ENCODE measurements at regions not wholly inside any gene's neighbourhood (a gene's known extent, or its start where the extent isn't known, plus 50 kb on each side); places are given as distances from the start of the nearest gene placed in this dataset.
A peak's percentile ranks its signal among the peaks of the same experiment; 100 is the strongest.
"Not testable (repeated sequence)": the region's sequence is repeated elsewhere in the genome, so short reads cannot be mapped to it uniquely, and the experiment has no call there.

- DNase-seq (ENCODE audit: low read depth): not testable (repeated sequence)
Observed at GRCh38 chr9:41367301-41367700, 178.2 kb upstream of the ZNG1F start.

GRCh38 chr9:41361790-41362189 is 172.7 kb upstream of the ZNG1F start:
- DNase-seq (ENCODE audit: low read depth): not testable (repeated sequence)

GRCh38 chr9:41359116-41359515 is 170.0 kb upstream of the ZNG1F start:
- not testable (repeated sequence) for DNase-seq (ENCODE audit: low read depth)

DNA sequence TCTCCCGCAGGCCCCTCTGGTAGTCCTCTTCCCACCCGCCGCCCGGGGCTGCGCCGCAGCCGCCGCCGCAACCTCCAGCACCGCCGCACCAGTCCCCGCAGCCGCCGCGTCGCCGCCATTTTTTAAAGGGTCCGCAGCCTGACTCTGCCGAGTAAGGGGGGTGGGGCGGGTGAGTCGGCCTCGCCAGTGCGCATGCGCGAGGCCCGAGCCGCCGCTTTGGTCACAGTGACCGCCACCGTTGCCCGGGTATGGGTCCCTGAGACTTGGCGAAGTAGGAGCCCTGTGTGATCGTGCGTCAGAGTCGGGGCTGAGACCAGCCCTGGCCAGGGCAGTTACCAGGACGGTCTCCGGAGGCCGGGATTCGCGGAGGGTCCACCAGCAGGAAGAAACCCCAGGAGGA is 169.6 kb upstream of the ZNG1F start:
- peak; percentile 78 for DNase-seq (ENCODE audit: low read depth)

GRCh38 chr9:41357918-41358404 is 168.8 kb upstream of the ZNG1F start:
- not testable (repeated sequence) for DNase-seq (ENCODE audit: low read depth)

- DNase-seq (ENCODE audit: low read depth): not testable (repeated sequence)
Observed at GRCh38 chr9:41357350-41357748, 168.2 kb upstream of the ZNG1F start.

DNA sequence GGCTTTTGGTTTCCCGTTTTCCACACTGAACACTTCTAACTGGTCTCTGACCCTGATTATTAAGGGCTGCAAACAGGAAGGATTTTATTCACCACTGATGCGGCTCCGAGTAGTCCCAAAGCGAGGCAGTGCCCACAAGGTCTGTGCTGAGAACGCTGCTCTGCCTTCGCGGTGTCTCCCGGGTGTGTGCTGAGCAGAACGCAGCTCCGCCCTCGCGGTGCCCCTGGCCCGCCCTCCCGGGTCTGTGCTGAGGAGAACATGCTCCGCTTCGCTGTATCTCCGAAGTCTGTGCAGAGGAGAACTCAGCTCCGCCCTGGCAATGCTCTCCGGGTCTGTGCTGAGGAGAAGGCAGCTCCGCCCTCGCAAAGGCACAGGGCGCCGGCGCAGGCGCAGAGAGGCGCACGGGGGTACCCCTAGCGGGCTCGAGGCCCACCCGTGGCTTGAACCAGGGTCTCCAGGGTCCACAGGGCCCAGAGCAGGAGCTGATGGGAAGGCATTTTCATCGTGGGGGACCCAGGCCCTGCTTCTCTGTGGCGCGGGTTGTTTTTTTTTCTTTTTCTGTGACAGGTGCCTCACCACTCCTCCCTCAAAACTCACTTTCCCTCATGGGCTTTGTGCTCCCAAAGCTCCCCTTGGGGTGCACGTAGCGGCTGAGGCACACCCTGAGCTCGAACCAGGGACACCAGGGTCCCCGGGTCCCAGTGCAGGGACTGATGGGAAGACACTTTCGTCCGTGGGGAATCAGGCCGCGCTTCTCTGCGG is 167.7 kb upstream of the ZNG1F start:
- peak; percentile 85 for DNase-seq (ENCODE audit: low read depth)

DNA sequence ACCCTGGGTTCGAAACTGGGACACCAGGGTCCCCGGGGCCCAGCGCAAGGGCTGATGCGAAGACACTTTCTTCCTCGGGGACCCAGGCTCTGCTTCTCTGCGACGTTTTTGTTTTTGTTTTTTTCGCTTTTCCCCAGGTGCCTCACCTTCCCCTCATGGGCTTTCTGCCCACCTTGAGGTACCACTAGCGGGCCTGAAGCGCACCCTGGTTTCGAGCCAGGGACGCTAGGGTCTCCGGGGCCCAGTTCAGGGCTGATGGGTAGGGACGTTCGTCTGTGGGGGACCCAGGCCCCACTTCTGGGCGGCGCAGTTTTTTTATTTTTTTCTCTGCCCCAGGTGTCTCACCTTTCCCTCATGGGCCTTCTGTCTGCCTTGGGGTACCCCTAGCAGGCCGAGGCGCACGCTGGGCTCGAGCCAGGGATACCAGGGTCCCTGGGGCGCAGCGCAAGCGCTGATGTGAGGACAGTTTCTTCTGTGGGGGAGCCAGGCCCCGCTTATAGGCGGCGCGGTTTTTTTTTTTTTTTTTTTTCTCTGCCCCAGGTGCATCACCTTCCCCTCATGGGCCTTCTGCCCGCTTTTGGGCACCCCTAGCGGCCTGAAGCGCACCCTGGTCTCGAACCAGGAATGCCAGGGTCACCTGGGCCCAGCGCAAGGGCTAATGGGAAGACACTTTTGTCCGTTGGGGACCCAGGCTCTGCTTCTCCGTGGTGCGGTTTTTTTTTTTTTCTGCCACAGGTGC is 166.8 kb upstream of the ZNG1F start:
- not testable (repeated sequence) for DNase-seq (ENCODE audit: low read depth)

GRCh38 chr9:41354978-41355377 is 165.9 kb upstream of the ZNG1F start:
- not testable (repeated sequence) for DNase-seq (ENCODE audit: low read depth)

- DNase-seq (ENCODE audit: low read depth): not testable (repeated sequence)
Observed at GRCh38 chr9:41354060-41354934, 165.2 kb upstream of the ZNG1F start.

DNA sequence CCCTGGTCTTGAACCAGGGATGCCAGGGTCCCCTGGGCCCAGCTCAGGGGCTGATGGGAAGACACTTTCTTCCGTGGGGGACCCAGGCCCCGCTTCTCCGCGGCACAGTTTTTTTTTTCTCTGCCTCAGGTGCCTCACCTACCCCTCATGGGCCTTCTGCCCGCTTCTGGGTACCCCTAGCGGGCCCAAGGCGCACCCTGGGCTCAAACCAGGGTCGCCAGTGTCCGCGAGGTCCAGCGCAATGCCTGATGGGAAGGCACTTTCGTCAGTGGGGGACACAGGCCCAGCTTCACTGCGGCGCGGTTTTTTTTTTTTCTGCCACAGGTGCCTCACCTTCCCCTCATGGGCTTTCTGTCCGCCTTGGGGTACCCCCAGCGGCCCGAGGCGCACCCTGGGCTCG is 163.9 kb upstream of the ZNG1F start:
- not testable (repeated sequence) for DNase-seq (ENCODE audit: low read depth)

GRCh38 chr9:41352390-41352789 is 163.3 kb upstream of the ZNG1F start:
- not testable (repeated sequence) for DNase-seq (ENCODE audit: low read depth)

DNA sequence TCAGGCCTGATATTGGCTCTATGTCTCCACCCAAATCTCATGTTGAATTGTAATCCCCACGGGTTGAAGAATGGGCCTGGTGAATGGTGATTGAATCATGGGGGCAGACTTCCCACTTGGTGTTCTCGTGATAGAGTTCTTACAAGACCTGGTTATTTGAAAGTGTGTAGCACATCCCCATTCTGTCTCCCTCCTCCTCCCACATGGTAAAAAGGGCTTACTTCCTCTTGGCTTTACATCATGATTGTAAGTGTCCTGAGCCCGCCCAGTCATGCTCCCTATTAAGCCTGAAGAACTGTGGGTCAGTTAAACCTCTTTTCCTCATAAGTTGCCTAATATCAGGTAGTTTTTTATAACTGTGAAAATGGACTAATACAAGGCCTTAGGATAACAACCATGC is 158.8 kb upstream of the ZNG1F start:
- DNase-seq (ENCODE audit: low read depth): not testable (repeated sequence)

DNA sequence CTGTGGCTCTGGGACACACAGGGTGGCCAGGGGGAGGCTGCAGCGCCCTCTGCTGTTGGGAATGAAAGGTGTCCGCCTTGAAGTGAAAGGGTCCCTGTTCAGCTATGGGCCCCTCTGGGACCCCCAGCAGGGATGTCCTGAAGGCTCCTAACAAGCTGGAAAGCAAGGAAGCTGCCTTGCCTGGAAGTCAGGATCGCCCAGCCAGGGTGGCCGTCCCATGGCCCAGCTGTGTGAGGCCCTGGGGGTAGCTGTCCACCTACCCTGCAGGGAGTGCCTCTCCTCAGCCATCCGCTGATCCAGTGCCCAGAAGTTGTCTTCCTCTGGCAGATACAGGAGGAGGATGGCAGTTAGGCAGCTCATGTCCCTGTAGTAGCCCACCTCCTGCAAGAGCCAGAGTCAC is 143.4 kb upstream of the ZNG1F start:
- not testable (repeated sequence) for DNase-seq (ENCODE audit: low read depth)

DNA sequence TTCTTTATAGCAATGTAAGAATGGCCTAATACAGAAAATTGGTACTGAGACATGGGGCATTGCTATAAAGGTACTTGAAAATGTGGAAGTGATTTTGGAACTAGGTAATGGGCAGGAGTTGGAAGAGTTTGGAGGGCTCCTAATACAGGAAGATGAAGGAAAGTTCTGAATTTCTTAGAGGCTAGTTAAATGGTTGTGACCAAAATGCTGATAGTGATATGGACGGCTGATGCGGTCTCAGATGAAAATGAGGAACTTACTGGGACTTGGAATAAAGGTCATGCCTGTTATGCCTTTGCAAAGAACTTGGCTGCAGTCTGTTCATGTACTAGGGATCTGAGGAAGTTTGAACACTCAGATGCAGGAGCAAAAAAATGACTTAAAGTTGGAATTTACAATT is 132.2 kb upstream of the ZNG1F start:
- DNase-seq (ENCODE audit: low read depth): not testable (repeated sequence)

GRCh38 chr9:41308953-41309352 is 119.8 kb upstream of the ZNG1F start:
- not testable (repeated sequence) for DNase-seq (ENCODE audit: low read depth)

DNA sequence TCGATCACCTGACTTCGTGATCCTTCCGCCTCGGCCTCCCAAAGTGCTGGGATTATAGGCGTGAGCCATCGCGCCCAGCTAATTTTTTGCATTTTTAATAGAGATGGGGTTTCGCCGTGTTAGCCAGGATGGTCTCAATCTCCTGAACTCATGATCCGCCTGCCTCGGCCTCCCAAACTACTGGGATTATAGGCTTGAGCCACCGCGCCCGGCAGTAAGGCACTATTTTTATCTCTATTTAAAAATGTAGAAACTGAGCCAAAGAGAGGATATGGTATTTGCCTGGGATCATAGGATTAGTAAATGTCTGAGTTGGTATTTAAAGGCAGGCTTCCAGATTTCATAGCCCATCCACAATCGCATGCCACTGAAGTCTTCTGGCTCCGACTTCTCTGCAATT is 96.6 kb upstream of the ZNG1F start:
- not testable (repeated sequence) for DNase-seq (ENCODE audit: low read depth)

- DNase-seq (ENCODE audit: low read depth): not testable (repeated sequence)
Observed at GRCh38 chr9:41280299-41281238, 91.5 kb upstream of the ZNG1F start.

DNA sequence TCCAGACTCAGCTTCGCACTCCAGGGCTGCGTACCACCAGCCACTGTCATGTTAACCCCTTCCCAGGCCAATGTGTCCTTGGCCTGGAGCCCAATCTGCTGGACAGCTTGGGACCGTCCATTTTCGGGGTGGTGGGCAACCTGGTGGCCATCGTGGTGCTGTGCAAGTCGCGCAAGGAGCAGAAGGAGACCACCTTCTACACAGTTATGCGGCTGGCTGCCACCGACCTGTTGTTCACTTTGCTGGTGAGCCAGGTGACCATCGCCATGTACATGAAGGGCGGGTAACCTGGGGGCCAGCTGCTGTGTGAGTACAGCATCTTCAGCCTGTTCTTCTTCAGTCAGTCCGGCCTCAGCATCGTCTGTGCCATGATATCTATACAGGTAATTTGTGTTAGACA is 90.3 kb upstream of the ZNG1F start:
- DNase-seq (ENCODE audit: low read depth): not testable (repeated sequence)

DNA sequence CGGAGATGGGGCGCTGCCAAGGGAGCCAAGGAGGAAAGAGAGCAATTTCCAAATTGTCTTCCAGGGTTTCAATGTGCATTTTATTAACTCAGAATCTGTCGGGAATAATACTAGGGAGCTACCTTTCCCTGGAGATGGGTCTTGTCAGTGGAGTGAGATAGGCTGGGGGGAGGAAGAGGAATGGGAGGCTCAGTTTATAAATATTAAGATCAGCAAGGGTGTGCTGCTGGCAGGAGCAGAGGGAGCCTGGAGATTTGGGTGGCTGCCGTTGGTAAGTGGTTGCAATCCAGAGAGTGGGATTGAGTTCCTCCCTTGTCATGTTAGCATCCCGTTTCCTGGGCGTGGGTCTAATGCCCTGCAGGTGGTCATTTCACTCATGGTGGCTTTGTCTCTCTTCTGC is 89.9 kb upstream of the ZNG1F start:
- not testable (repeated sequence) for DNase-seq (ENCODE audit: low read depth)

Data from stimulated activated CD8-positive, alpha-beta memory T cell treated with anti-CD3 and anti-CD28 coated beads, Interleukin-12 subunit alpha, Interleukin-12 subunit beta, amount 100 ng/mL, for 4 hours (primary cell).